BJ (cell line): ENCODE measurements at regions not wholly inside any gene's neighbourhood (a gene's known extent, or its start where the extent isn't known, plus 50 kb on each side); places are given as distances from the start of the nearest gene placed in this dataset.
"Not testable (repeated sequence)": the region's sequence is repeated elsewhere in the genome, so short reads cannot be mapped to it uniquely, and the experiment has no call there.

ENCODE experiments used
- CTCF ChIA-PET: fragments of 350-600 bp; formaldehyde crosslinking; extraction: SDS; loops from one replicate; lab custom pipeline; 2021; ENCODE audit warnings: antibody characterized with exemption, inconsistent platforms; lab: Yijun Ruan, JAX
- POLR2A ChIA-PET: fragments of 300-600 bp; sonication (Branson Sonifier 250); formaldehyde crosslinking; extraction: SDS; loops from one replicate; lab custom pipeline; 2021; ENCODE audit warnings: antibody characterized with exemption; lab: Charles Lee
- DNase-seq: peaks from one replicate; pipeline ENCODE4 v3.0.0-alpha.2; 2011; ENCODE audit warnings: low read depth
- H3K27me3 ChIP-seq: 2 replicates; pipeline ENCODE4 v1.6.0; 2011; ENCODE audit warnings: low read length; ENCODE audit not compliant: control insufficient read depth, insufficient read depth
- H3K36me3 ChIP-seq: 2 replicates; pipeline ENCODE4 v1.5.1; 2011; ENCODE audit warnings: low read length; ENCODE audit not compliant: control insufficient read depth, insufficient read depth
- H3K4me3 ChIP-seq: 2 replicates; pipeline ENCODE4 v1.5.1; 2011; ENCODE audit warnings: low read depth, mild to moderate bottlenecking, control low read depth, low read length
- TF ChIP-seq, protein P1 (sequence below): IDR thresholded peaks from 2 replicates; pipeline ENCODE4 v1.5.1; 2011; ENCODE audit warnings: low read depth, mild to moderate bottlenecking, control low read depth, inconsistent platforms, low read length, moderate library complexity; ENCODE audit not compliant: insufficient read depth

DNA sequence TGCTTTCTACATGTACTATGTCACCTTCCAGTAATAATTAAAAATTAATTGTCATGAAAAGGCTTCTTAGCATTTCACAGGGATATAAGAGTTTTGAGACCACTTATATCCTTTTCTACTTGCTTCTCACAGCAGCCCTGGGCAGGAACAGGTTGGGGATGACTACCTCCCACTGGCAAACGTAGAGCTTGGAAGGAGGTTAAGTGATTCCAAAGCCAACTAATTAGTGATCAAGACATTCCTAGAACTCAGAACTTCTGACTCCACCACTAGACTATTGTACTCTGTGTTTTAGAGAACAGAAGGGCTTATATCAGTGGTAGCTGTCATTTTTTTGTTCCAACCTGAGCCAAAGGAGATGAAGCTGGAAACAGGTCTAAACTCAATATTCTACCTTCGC lies 364.5 kb upstream of the BOD1L1 start:
- TF ChIP-seq, protein P1, sequence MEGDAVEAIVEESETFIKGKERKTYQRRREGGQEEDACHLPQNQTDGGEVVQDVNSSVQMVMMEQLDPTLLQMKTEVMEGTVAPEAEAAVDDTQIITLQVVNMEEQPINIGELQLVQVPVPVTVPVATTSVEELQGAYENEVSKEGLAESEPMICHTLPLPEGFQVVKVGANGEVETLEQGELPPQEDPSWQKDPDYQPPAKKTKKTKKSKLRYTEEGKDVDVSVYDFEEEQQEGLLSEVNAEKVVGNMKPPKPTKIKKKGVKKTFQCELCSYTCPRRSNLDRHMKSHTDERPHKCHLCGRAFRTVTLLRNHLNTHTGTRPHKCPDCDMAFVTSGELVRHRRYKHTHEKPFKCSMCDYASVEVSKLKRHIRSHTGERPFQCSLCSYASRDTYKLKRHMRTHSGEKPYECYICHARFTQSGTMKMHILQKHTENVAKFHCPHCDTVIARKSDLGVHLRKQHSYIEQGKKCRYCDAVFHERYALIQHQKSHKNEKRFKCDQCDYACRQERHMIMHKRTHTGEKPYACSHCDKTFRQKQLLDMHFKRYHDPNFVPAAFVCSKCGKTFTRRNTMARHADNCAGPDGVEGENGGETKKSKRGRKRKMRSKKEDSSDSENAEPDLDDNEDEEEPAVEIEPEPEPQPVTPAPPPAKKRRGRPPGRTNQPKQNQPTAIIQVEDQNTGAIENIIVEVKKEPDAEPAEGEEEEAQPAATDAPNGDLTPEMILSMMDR = no peak
- no peak for DNase-seq
- Histone ChIP-seq H3K4me3 (no peak overlapping the region), H3K27me3 (no peaks in the 10 kb centered on the region), H3K36me3 (no peaks in the 10 kb centered on the region)
- CTCF ChIA-PET = interaction anchor here (0.7 to 1.1 kb wide), 2 partner anchors 8 to 12 kb away, joined by 3 to 4 read pairs; no protein-coding TSS in a partner anchor
- POLR2A ChIA-PET = no interaction called here

DNA sequence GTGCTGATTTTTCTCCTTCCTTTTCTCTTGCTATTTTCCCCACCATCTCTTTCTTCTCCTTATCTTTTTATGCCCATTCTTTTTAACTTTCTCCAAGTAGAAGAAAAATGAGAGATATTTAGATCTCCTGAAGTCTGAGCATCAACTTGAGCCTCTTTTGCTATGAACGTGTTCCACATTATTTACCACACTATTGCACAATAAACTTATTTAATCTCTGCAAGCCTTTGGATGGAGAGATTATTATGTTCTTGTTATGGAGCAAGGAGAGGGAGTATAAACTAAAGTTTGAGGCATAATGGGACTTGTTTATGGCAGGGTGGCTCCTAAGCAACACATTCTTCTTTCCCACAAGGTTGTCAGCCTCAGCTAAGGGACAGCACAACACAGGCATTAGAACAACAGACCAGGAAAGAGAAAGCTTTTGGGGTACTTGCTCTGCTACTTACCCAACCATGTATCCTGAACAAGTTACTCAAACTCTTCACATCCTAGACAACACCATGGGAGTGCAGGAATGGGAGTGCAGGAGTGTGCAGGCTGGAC lies 365.5 kb upstream of the BOD1L1 start:
- Histone ChIP-seq H3K27me3 (no peaks in the 10 kb centered on the region), H3K36me3 (no peaks in the 10 kb centered on the region), H3K4me3 (no peak overlapping the region)
- ChIA-PET CTCF (interaction anchor here (1.1 kb wide), 1 partner anchor 11 kb away, joined by 4 read pairs; no protein-coding TSS in a partner anchor), POLR2A (no interaction called here)
- TF ChIP-seq, protein P1 = no peak
- no peak for DNase-seq

DNA sequence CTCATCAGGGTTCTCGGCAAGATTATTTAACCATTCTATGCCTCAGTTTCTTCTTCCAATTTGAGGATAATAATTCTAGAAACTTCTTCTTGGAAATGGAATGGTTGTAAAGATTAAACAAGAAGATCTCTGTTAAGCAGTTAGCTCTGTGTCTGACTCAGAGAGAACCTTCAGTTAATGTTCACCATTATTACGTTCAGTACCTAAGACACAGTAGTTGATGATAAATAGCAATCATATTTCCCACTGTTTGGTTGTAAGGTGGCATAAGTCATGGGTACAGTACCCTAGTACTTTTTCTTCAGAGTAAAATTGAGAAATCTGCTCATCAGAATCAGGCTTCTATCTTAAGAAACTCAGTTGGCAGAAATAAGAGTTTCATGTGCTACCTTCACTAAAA lies 366.5 kb upstream of the BOD1L1 start:
- no peaks in the 10 kb centered on the region for H3K36me3 ChIP-seq
- ChIA-PET POLR2A (no interaction called here), CTCF (no interaction called here)
- no peaks in the 10 kb centered on the region for H3K27me3 ChIP-seq
- H3K4me3 ChIP-seq = no peak overlapping the region
- TF ChIP-seq, protein P1 = no peak
- DNase-seq = no peak

DNA sequence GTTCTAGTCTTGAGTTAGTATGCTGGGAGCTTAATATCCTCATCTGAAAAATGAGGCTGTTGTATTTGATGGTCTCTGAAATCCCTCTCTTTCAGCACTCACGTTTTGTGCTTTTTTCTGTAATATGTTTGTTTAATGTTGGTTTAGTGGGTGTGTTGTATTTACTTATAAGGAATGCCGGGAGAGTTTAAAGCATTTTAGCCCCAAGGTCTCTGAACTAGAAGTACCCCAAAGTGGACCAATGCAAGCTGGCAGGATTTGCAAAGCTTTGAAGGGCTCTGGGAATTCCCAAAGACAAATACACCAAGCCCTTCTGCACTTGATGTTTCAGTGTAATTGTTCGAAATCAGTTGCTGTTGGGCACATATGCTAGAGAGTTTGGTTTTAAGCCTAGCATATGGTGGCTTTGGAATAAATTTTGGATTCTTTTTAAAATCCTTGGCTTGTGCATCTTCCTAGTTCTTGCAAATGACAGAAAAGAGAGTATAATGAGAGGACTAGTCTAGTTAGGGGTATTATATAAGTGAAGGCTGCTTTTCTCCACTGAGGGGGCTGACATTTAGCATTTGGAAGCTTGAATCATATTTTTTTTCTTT lies 371.4 kb upstream of the BOD1L1 start:
- no peaks in the 10 kb centered on the region for H3K27me3 ChIP-seq
- ChIA-PET POLR2A (no interaction called here), CTCF (no interaction called here)
- TF ChIP-seq, protein P1 = no peak
- no peak for DNase-seq
- H3K4me3 ChIP-seq = no peak overlapping the region
- H3K36me3 ChIP-seq = no peaks in the 10 kb centered on the region

DNA sequence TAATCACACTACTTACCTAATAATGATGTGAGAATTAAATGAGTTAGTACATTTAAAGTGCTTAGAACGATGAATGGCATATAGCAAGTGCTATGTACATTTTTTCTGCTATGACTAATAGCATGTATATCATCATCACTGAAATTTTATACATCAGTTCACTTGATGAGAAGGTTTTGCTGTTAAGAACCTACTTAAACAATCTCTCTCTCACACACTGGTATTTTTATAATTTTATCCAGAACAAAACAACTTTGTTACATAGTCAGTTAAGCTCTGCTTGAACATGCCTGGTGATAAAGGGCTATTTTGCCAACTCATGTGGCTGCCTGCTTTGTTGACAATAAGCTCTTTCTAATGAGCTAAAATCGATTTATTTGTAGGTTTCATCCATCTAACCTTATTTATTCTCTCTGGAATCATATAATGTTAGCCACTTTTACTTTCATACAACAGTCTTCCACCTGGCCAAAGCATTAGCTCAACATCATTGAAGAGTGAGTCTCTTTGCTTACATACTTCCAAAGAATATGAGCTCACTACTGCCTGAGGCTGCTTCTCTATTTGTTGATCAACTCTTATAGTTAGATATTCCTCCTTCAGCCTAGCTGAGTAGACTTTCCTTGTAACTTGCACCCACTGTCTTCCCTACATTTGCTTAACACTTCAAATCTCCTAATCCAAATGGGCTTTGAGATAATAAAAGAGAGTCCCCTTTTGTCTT lies 372.7 kb upstream of the BOD1L1 start:
- no peaks in the 10 kb centered on the region for H3K36me3 ChIP-seq
- H3K27me3 ChIP-seq = no peaks in the 10 kb centered on the region
- no peak for DNase-seq
- H3K4me3 ChIP-seq = no peak overlapping the region
- ChIA-PET POLR2A (no interaction called here), CTCF (interaction anchor here (1.2 kb wide), 1 partner anchor 8 kb away, joined by 3 read pairs; no protein-coding TSS in a partner anchor)
- TF ChIP-seq, protein P1 = no peak

DNA sequence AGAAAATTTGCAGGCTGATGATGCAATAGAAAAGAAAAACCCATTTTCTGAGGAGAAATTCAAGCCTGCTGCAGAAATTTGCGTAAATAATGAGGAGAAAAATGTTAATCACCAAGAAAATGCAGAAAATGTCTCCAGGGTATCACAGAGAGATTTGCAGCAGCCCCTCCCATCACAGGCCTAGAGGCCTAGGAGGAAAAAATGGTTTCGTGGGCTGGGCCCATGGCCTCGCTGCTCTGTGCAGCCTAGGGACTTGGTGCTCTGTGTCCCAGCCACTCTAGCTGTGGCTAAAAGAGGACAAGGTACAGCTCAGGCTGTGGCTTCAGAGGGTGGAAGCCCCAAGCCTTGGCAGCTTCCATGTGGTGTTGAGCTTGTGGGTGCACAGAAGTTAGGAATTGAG lies 374.8 kb upstream of the BOD1L1 start:
- DNase-seq, H3K4me3 ChIP-seq, H3K36me3 ChIP-seq, H3K27me3 ChIP-seq, POLR2A ChIA-PET, CTCF ChIA-PET: not testable (repeated sequence)
